Uterus (tissue), 2 donors: ENCODE measurements at regions not wholly inside any gene's neighbourhood (a gene's known extent, or its start where the extent isn't known, plus 50 kb on each side); places are given as distances from the start of the nearest gene placed in this dataset.

Experiments used
- POLR2A ChIP-seq, 2 donors: fragments of 450-650 bp; IDR thresholded peaks; one replicate each; pipeline ENCODE4 v1.6.1; 2016; ENCODE audit warnings: antibody characterized with exemption in 2 of 2, mild to moderate bottlenecking in 1 of 2, moderate library complexity in 1 of 2
- TF ChIP-seq, protein P1 (sequence below), 4 experiments: fragments of 200-600 bp in 2 of 4; fragments of 450-650 bp in 2 of 4; sonication (generic) in 2 of 4; IDR thresholded peaks; one replicate each; pipeline ENCODE4 v1.5.1; 2016 to 2019; ENCODE audit warnings: antibody characterized with exemption in 4 of 4, mild to moderate bottlenecking in 2 of 4, moderate library complexity in 1 of 4

DNA sequence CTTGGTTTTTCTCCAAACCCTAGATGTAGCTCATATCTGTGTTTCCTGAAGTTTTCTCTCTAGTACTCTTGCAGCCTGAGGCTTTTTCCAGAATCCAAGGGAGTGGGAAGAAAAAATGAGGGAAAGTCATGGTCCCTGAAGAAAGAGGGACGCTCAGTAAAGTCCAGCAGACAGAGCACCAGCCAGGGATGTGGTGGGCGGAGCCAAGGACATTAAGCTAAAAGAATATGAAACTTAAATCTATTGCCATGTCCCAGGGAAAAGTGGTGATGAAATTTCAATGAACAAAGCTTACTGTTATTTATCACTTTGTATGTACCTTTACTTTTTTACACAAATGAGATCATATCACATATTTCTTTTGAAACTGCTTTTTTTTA lies 430.2 kb downstream of the USP25 start:
- TF ChIP-seq, protein P1, sequence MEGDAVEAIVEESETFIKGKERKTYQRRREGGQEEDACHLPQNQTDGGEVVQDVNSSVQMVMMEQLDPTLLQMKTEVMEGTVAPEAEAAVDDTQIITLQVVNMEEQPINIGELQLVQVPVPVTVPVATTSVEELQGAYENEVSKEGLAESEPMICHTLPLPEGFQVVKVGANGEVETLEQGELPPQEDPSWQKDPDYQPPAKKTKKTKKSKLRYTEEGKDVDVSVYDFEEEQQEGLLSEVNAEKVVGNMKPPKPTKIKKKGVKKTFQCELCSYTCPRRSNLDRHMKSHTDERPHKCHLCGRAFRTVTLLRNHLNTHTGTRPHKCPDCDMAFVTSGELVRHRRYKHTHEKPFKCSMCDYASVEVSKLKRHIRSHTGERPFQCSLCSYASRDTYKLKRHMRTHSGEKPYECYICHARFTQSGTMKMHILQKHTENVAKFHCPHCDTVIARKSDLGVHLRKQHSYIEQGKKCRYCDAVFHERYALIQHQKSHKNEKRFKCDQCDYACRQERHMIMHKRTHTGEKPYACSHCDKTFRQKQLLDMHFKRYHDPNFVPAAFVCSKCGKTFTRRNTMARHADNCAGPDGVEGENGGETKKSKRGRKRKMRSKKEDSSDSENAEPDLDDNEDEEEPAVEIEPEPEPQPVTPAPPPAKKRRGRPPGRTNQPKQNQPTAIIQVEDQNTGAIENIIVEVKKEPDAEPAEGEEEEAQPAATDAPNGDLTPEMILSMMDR (IDR thresholded peaks at IDR 0.05): no peak
- no peak for TF ChIP-seq POLR2A (IDR thresholded peaks at IDR 0.05)
